IMR-90 (cell line): ENCODE measurements at regions not wholly inside any gene's neighbourhood (a gene's known extent, or its start where the extent isn't known, plus 50 kb on each side); places are given as distances from the start of the nearest gene placed in this dataset.

Experiments
- ATAC-seq: fragments of 200-7000 bp; cut with Tn5 transposase; 2 replicates; pipeline ENCODE4 v1.9.1; 2020; ENCODE audit warnings: low read depth, mild to moderate bottlenecking, moderate library complexity
- BruUV-seq: library from RNA; stranded (reverse); fragments of 400-500 nt; replicated peaks from 2 replicates; lab custom pipeline; 2021; lab: Mats Ljungman, UMichigan
- CTCF ChIA-PET: fragments of 300-600 bp; formaldehyde crosslinking; extraction: SDS; loops from one replicate; lab custom pipeline; 2021; ENCODE audit warnings: antibody characterized with exemption; lab: Yijun Ruan, JAX
- POLR2A ChIA-PET: fragments of 300-600 bp; sonication (Branson Sonifier 250); formaldehyde crosslinking; loops from one replicate; lab custom pipeline; 2022; ENCODE audit warnings: antibody characterized with exemption; ENCODE audit not compliant: unreplicated experiment; lab: Charles Lee
- DNase-seq: peaks from one replicate; pipeline ENCODE4 v3.0.0; 2013
- H2AFZ ChIP-seq: replicated peaks from 2 replicates; pipeline ENCODE3; 2013; ENCODE audit warnings: low read length, mild to moderate bottlenecking; ENCODE audit not compliant: poor library complexity
- H2AK5ac ChIP-seq: 2 replicates; pipeline ENCODE4 v1.6.1; 2013; ENCODE audit warnings: low read depth, low read length, inconsistent platforms
- H2AK9ac ChIP-seq: replicated peaks from 2 replicates; pipeline ENCODE3; 2013; ENCODE audit warnings: mild to moderate bottlenecking, low read depth, low read length, moderate library complexity; ENCODE audit not compliant: poor library complexity
- H2BK120ac ChIP-seq: 2 replicates; pipeline ENCODE4 v1.6.1; 2013; ENCODE audit warnings: low read depth, low read length, inconsistent platforms
- H2BK15ac ChIP-seq: 3 replicates; pipeline ENCODE4 v1.6.1; 2013; ENCODE audit warnings: low read depth, low read length, inconsistent platforms
- H2BK20ac ChIP-seq: 2 replicates; pipeline ENCODE4 v1.6.1; 2013; ENCODE audit warnings: low read depth, mild to moderate bottlenecking, inconsistent platforms, low read length, moderate library complexity
- H2BK5ac ChIP-seq: 2 replicates; pipeline ENCODE4 v1.6.1; 2013; ENCODE audit warnings: mild to moderate bottlenecking, low read depth, low read length, inconsistent platforms; ENCODE audit not compliant: poor library complexity, severe bottlenecking
- H3K14ac ChIP-seq: replicated peaks from 2 replicates; pipeline ENCODE4 v1.6.1; 2013; ENCODE audit warnings: low read depth, low read length, inconsistent platforms
- H3K18ac ChIP-seq: 2 replicates; pipeline ENCODE4 v1.6.1; 2013; ENCODE audit warnings: low read depth, low read length, control low read depth
- H3K23ac ChIP-seq: 2 replicates; pipeline ENCODE4 v1.6.1; 2013; ENCODE audit warnings: low read depth, low read length, inconsistent platforms
- H3K27ac ChIP-seq: 2 replicates; pipeline ENCODE4 v1.5.1; 2013; ENCODE audit warnings: mild to moderate bottlenecking, control low read depth, low read length; ENCODE audit not compliant: insufficient read depth
- H3K27me3 ChIP-seq: 2 replicates; pipeline ENCODE4 v1.6.1; 2013; ENCODE audit warnings: low read length; ENCODE audit not compliant: control insufficient read depth, insufficient read depth
- H3K36me3 ChIP-seq: 2 replicates; pipeline ENCODE4 v1.6.1; 2013; ENCODE audit warnings: low read length, mixed read lengths; ENCODE audit not compliant: control insufficient read depth, insufficient read depth
- H3K4ac ChIP-seq: 2 replicates; pipeline ENCODE4 v1.6.1; 2013; ENCODE audit warnings: low read depth, low read length, inconsistent platforms
- H3K4me1 ChIP-seq: 2 replicates; pipeline ENCODE4 v1.6.1; 2013; ENCODE audit warnings: low read length, mixed read lengths; ENCODE audit not compliant: control insufficient read depth, insufficient read depth
- H3K4me2 ChIP-seq: 2 replicates; pipeline ENCODE4 v1.6.1; 2013; ENCODE audit warnings: low read depth, mild to moderate bottlenecking, control low read depth, low read length, moderate library complexity
- H3K4me3 ChIP-seq: 2 replicates; pipeline ENCODE4 v1.5.1; 2013; ENCODE audit warnings: low read depth, mild to moderate bottlenecking, control low read depth, low read length, moderate library complexity; ENCODE audit not compliant: insufficient read depth
- H3K56ac ChIP-seq: 2 replicates; pipeline ENCODE4 v1.6.1; 2013; ENCODE audit warnings: low read length, inconsistent platforms; ENCODE audit not compliant: insufficient read depth; ENCODE audit errors: extremely low read depth
- H3K79me1 ChIP-seq, 2 experiments: 2 replicates each; pipeline ENCODE4 v1.6.1; 2013; ENCODE audit warnings: low read length in 2 of 2, inconsistent platforms in 1 of 2, low read depth in 1 of 2
- H3K9ac ChIP-seq: 2 replicates; pipeline ENCODE4 v1.6.1; 2013; ENCODE audit warnings: low read depth, low read length, control low read depth
- H3K9me1 ChIP-seq: 2 replicates; pipeline ENCODE4 v1.6.1; 2013; ENCODE audit warnings: low read length, inconsistent platforms; ENCODE audit not compliant: insufficient read depth
- H3K9me3 ChIP-seq: 2 replicates; pipeline ENCODE4 v1.6.1; 2013; ENCODE audit warnings: low read length; ENCODE audit not compliant: control insufficient read depth, insufficient read depth
- H4K20me1 ChIP-seq: 2 replicates; pipeline ENCODE4 v1.6.1; 2013; ENCODE audit warnings: low read length, inconsistent platforms; ENCODE audit not compliant: insufficient read depth
- H4K5ac ChIP-seq: 2 replicates; pipeline ENCODE4 v1.6.1; 2013; ENCODE audit warnings: mild to moderate bottlenecking, low read depth, low read length, control low read depth
- H4K8ac ChIP-seq, 2 experiments: 2 replicates each; pipeline ENCODE4 v1.6.1; 2013; ENCODE audit warnings: low read depth in 2 of 2, low read length in 2 of 2, control low read depth in 1 of 2, inconsistent platforms in 1 of 2
- H4K91ac ChIP-seq: 2 replicates; pipeline ENCODE4 v1.6.1; 2013; ENCODE audit warnings: low read depth, low read length, inconsistent platforms; ENCODE audit not compliant: insufficient read depth
- MAFK ChIP-seq: IDR thresholded peaks from 2 replicates; pipeline ENCODE4 v1.6.1; 2012; ENCODE audit warnings: low read depth, low read length, improper control_type of control experiment
- NFE2L2 ChIP-seq: fragments of 150-350 bp; IDR thresholded peaks from 2 replicates; pipeline ENCODE4 v1.6.1; 2016; ENCODE audit warnings: low read depth, mild to moderate bottlenecking, low read length
- POLR2A ChIP-seq: IDR thresholded peaks from 2 replicates; pipeline ENCODE4 v1.6.1; 2012; ENCODE audit warnings: mild to moderate bottlenecking, low read depth, low read length
- WGBS, 2 experiments: methylation state at CpG; one replicate each; pipeline versions ENCODE4 v1.1.5 to v1.1.7; 2013; ENCODE audit warnings: missing lambda C conversion rate in 2 of 2; ENCODE audit not compliant: insufficient read length in 1 of 2; ENCODE audit errors: extremely low coverage in 2 of 2; 5-methylcytosine and 5-hydroxymethylcytosine counted together
- dilution Hi-C: fragments of 300-500 bp; cut with HindIII; formaldehyde crosslinking; loops from one replicate; pipeline ENCODE4 v1.14.3; 2018; ENCODE audit warnings: low sequenced_read_pairs; ENCODE audit not compliant: unreplicated experiment
- in situ Hi-C: fragments of 300-500 bp; cut with MboI; formaldehyde crosslinking; loops from 3 replicates; pipeline ENCODE4 v1.14.3; 2019; ENCODE audit warnings: low sequenced_read_pairs, inconsistent platforms, mixed read lengths
- intact Hi-C: fragments of 100-400 bp; cut with micrococcal nuclease; formaldehyde crosslinking; loops from 2 replicates; pipeline ENCODE4 v1.10.0; 2022

GRCh38 chr5:24720743-24721142 is 76.0 kb upstream of the CDH10 start:
- H3K4me3 ChIP-seq, result no peak overlapping the region
- no peak overlapping the region for H3K27ac ChIP-seq
- H3K9me1 ChIP-seq, result no peaks in the 10 kb centered on the region
- in situ Hi-C loops (no loop called here), dilution Hi-C loops (no loop called here), intact Hi-C loops (no loop called here)
- H2BK15ac ChIP-seq, result no peak overlapping the region
- CTCF ChIA-PET, result no interaction called here
- no peak overlapping the region for H3K23ac ChIP-seq
- no peak overlapping the region for H2AFZ ChIP-seq
- H3K14ac ChIP-seq, result no peak overlapping the region
- H3K18ac ChIP-seq, result no peak overlapping the region
- no TSS peak for BruUV-seq
- H2BK5ac ChIP-seq, result no peak overlapping the region
- H2BK20ac ChIP-seq, result no peak overlapping the region
- H3K4ac ChIP-seq, result no peak overlapping the region
- TF ChIP-seq MAFK (peak; percentile 98), NFE2L2 (no peak), POLR2A (no peak)
- ATAC-seq, result no peak
- no peak overlapping the region for H3K4me2 ChIP-seq
- H2BK120ac ChIP-seq, result no peak overlapping the region
- no peak overlapping the region for H3K9ac ChIP-seq
- WGBS, 2 experiments, result no CpG with 5 or more reads among the region's 3 CpGs
- no peak overlapping the region for H3K56ac ChIP-seq
- no peak overlapping the region for H2AK5ac ChIP-seq
- no peaks in the 10 kb centered on the region for H3K4me1 ChIP-seq
- H3K36me3 ChIP-seq, result no peaks in the 10 kb centered on the region
- 0 out of 2 replicates have a peak, but pooled peaks cover 4% of the 10 kb centered on the region for H3K9me3 ChIP-seq
- DNase-seq, result no peak
- no peaks in the 10 kb centered on the region for H4K20me1 ChIP-seq
- no peak overlapping the region for H4K8ac ChIP-seq
- H4K5ac ChIP-seq, result no peak overlapping the region
- H3K27me3 ChIP-seq, result no peaks in the 10 kb centered on the region
- H4K91ac ChIP-seq, result no peak overlapping the region
- no peak overlapping the region for H2AK9ac ChIP-seq
- no peaks in the 10 kb centered on the region for H3K79me1 ChIP-seq
- POLR2A ChIA-PET, result no interaction called here
